ELR (cell line): ENCODE measurements at regions not wholly inside any gene's neighbourhood (a gene's known extent, or its start where the extent isn't known, plus 50 kb on each side); places are given as distances from the start of the nearest gene placed in this dataset.
A peak's percentile ranks its signal among the peaks of the same experiment; 100 is the strongest.

Source experiments
- DNase-seq: peaks from one replicate; pipeline ENCODE4 v3.0.0-alpha.2; 2015; ENCODE audit warnings: low read depth

- DNase-seq: no peak
Observed at GRCh38 chr10:78367751-78368150, 334.1 kb downstream of the RPS24 start.

DNA sequence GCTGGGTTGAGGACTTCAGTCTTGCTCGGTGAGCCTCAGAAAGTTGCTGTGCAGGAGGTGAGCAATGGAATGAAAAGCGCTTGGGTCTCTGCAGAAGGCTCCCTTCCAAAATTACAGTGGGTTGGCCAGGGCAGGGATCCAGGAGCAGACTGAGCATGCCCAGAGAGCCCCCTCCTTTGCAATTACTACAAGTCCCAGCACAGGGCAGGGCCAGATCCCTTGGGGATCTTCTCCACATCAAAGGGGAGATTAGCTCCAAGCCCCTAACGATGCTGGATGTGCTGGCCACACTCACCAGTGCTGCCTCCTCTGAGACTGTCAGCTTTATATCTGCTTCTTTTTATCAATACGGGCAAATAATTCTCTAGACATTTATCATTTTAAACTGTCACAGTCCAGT lies 337.5 kb downstream of the RPS24 start:
- no peak for DNase-seq

DNA sequence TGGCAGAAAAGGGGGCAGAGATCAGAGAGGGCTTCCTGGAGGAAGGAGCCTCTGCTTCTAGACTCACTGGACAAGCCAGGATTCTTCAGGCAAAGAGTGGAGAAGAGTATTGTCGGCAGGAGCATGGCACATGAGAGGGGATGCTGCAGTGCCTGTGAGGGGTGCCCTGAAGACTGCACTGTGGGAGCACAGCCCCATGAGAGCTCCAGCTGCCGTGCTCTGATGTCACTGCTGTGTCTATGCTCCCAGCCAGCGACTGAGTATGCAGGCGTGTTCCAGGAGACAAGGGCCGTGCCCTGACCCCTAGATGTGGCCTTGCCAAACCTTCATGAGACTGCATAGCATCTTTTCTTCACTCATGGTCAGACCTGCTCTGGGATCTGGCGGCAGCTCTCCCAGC lies 339.1 kb downstream of the RPS24 start:
- DNase-seq: no peak

- no peak for DNase-seq
Observed at GRCh38 chr10:78374331-78375028, 340.8 kb downstream of the RPS24 start.

DNA sequence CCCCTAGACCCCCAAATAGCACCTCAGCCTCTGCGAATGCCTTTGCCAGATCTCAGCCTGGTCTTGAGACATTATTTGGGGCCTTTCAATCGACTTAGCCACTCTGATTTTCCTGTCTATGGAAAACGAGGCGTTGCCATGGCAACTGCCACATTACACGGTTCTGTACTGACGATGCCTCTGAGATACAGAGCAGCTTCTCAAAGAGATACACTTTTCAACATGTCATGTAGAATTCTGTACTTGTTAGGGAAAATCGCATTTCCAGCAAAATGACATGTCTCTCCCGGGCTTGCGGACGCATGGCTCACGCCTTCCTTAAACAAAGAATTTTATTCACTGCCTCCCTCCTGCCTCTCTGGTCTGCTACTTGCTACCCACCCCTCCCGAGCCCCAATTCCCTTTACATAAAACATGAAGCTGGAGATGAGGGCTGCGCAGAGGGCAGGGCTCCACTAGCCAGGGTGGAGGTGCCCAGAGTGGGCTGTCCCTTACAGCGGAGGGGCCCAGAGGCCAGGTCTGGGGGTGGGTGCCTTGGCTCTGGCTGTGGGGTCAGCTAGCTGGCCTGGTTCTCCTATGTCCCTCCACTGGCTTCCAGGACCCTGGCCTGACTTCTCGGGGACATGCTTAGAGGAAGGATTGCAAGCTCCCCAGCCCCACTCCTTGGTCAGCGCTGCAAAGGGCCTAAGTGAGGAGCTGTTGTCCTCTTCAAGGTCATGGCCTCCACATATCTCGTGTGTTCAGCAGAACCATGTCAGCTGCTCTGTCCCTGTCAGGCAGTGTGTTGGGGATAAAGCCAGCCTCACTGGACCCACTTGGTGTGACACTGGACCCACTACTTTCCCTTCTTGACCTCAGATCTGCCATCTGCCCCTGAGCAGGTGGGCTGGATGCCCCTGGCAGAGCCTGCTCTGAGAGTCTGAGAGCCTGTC lies 342.5 kb downstream of the RPS24 start:
- DNase-seq: no peak

DNA sequence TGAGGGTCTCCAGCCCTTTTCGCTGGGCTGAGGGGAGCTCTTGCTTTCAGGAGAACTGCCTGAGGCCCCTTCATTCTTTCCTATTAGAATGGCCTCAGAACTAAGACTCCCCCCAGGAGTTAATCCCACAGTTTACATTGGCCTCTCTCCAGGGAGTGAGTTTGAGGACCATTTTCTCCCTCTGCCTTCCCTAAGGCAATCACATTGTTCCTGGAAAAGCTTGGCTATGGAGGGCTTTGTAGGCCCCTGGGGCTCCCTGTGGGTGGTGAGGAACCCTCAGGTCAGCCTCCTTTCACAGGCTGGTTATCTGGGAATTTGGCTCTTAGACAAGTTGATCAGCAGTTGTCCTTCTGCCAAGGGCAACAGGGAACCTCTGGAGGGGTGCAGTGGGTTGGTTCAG lies 343.7 kb downstream of the RPS24 start:
- no peak for DNase-seq

DNA sequence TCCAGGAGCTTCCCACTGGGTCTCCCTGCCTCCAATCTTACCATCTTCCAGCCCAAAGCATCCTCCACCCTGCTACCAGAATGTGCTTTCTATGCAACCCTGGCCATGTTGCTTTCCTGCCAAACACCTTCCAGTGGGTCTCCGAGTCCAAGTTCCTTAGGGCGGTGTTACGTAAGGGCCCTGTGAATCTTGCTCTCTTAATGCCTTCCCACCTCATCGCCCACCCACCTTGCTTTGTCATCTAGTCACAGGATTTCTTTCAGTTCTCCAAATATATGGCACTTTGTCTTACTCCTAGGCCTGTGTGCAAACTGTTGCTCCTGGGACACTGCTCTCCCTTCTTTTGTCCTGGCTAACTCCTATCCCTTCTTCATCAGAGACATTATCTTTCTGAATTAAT lies 344.5 kb downstream of the RPS24 start:
- DNase-seq: no peak

DNA sequence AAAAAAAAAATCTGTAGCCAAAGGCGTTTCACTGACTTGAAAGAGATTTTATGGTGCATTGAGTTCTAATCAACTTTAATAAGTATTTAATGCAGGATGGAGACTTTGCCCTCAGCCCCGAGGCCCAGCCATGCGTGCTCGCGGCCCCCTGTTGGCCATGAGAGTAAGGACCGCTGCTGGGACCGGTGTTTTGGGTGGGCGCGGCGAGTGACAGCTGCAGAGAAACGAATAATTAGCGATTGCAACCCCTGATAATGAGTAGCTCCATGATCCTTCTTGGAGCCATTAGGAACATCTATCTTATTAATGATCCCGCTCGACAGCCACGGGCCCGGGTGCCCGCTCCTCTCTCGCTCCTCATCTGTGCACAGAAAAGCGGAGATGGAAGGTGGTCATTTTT lies 347.4 kb downstream of the RPS24 start:
- DNase-seq: peak; percentile 25

- DNase-seq: no peak
Observed at GRCh38 chr10:78382047-78382446, 348.4 kb downstream of the RPS24 start.

GRCh38 chr10:78382772-78383171 lies 349.1 kb downstream of the RPS24 start:
- no peak for DNase-seq

DNA sequence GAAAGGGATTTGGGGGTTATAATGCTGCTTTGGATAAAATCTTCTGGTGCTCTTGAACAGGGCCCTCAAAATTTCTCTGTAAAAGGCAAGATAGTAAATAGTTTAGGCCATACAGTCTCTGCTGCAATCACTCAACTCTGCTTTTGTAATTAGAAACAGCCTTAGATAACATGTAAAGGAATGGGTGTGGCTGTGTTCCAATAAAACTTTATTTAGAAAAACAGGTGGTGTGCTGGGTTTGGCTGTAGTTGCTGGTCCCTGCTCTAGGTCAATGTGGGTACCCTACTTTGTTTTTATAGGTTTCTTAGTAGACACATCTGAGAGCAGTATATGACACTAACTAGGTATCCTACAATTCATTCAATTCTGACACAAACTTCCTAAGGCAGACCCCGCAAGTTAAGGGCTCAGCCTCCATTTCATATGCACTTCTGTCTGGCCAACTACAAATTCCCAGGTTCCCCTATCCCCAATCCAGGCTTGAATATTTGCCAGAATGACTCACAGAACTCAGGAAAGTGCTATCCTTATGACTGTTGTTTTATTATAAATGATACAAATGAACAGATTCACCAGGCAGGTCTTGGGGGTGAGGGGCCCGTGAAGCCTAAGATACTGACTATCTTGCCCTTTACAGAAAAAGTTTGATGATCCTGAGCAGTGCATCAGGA lies 349.9 kb downstream of the RPS24 start:
- peak; percentile 9 for DNase-seq

- DNase-seq: no peak
Observed at GRCh38 chr10:78384049-78384431, 350.4 kb downstream of the RPS24 start.

- no peak for DNase-seq
Observed at GRCh38 chr10:78385599-78385998, 351.9 kb downstream of the RPS24 start.

DNA sequence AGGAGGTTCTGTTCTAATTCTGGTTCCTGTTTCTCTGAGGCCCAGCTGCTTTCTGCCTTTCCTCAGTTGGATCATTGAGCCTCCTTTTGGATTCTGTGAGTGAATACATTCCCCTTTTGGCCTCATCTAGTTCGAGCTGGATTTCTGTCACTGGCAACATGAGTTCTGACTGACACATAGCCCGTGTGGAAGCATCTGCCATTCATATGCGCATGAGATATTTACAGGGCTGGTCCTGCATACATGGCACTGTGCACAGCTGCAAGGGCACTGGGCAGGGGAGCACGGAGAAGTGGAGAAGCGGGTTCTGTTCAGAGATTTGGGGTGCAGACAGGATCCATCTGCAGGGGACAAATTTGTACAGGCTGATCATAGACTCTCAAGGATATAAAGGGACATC lies 352.8 kb downstream of the RPS24 start:
- no peak for DNase-seq

DNA sequence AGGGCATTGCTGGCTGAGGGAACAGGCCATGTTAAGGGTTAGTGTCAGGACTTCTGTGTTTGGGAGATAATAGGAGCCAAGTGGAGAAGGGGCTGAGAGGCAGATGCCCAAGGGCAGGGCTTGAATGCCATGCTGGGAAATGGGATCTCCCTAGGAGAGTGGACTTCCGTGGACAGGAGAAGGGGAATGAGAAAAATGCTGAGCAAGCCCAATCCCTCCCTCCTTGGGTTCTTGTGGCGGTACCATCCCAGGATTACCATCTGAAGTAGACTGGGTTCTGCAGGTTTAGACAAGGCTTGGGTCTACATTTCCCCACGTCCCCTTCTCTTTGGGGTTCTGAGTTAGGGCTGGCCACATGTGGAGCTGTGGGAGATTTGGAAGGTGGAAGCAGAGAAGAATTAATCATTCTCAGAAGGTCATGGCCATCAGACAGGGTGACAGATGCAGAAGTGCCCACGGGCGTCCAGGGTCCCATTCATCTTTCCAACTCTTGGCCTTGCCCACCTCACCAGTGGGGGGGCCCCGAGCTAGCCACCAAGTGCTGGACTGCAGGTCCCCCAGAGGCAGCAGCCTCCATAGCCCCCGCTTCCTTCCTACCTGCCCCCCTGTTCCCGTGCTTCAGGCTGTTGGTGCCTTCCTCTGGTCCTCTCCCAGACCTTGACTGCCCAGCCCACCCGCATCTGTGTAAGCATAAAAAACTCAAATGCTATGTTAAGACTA lies 354.8 kb downstream of the RPS24 start:
- DNase-seq: no peak

- DNase-seq: no peak
Observed at GRCh38 chr10:78389419-78389818, 355.8 kb downstream of the RPS24 start.

- DNase-seq: no peak
Observed at GRCh38 chr10:78390051-78390450, 356.4 kb downstream of the RPS24 start.

DNA sequence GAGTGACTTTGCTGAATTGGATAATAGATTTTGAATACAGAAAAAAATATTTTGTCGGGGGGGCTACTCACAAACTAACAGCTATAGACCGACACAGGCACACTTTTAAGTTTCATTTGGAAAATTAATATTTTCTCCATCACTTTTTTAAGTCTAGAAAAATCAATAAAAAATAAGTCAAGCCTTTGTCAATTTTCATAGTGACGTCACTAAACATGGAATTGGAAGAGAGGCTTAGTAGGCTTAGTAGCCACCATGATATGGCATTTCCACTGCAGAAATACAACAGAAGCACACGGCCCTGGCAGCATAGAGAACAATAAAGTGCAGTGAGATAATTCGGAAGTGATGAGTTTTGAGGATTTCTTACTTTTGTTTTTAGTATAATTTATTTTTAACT lies 357.2 kb downstream of the RPS24 start:
- no peak for DNase-seq

DNA sequence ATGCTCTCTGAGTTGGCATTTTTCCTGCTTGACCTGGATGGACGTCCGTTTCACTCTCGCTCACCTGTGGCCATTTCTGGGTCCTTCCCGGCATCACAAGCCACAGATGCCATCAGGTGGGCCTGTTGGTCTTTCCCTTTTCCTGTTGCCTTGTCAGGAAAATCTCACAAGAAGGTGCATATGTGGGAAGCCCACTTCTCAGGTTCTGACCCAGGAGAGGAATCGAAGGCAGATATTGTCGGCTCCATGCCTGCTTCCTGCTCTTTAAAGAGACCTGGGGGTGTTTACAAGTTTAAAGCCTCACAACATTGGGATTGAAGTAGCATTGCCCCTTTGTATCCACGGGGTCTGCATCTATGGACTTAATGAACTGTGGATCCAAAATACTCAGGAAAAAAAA lies 357.9 kb downstream of the RPS24 start:
- DNase-seq: no peak

- no peak for DNase-seq
Observed at GRCh38 chr10:78392197-78392596, 358.5 kb downstream of the RPS24 start.

DNA sequence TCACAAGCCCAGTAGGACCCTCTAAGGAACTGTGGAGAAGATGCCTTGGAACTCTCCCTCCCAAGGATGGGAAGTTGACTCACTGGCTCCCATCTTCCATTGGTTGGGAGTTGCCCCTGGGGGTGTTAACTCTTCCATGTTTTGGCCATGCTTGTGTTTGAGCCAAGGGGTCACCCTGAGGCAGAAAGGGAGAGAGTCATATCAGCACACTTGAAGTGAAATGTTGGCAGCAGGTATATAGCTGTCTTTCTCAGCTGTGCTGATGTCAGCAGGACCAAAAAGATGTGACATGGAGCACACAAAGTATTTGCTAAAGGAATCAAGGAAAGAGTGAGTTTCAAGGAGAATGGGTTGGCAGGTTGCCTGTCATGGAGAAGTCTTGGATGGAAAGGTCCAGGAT lies 359.4 kb downstream of the RPS24 start:
- no peak for DNase-seq

- no peak for DNase-seq
Observed at GRCh38 chr10:78394047-78394446, 360.4 kb downstream of the RPS24 start.
